ENCODE measurements at regions not wholly inside any gene's neighbourhood (a gene's known extent, or its start where the extent isn't known, plus 50 kb on each side); places are given as distances from the start of the nearest gene placed in this dataset.

DNA sequence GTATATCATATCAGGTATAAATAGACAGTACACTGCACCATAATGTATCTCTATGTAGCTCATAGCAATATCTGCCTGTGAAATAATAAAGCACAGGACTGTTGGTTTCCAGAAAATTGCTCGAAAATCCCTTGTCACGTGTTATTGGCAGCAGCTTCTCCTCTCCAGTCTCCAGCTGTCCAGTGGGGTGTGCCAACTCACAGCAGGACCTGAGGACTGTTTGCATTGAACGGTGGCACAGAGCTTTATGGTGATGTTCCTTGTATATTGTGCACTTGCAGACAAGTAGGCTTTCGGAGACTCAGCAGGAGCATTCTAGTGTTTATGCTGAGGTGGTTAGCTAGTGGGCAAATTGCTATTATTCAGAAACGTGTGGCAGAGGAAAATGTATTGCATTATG lies 182.2 kb upstream of the ATP5MC3 start:
- no peak for ATAC-seq (ENCODE audit: low FRiP score in 2 of 2)
- H3K36me3 ChIP-seq: no peaks in the 10 kb centered on the region
- 67 to 74% methylated on average over 5 of the region's 5 CpGs for WGBS, 2 donors
- H3K27me3 ChIP-seq: no peaks in the 10 kb centered on the region
- H3K9me3 ChIP-seq: no peaks in the 10 kb centered on the region
- no peak overlapping the region for H3K27ac ChIP-seq
- H3K4me3 ChIP-seq: no peak overlapping the region
- H3K4me1 ChIP-seq: no peaks in the 10 kb centered on the region
- no peak for DNase-seq
- TF ChIP-seq EP300 (IDR thresholded peaks at IDR 0.05): no peak
- TF ChIP-seq POLR2AphosphoS5 (IDR thresholded peaks at IDR 0.05): no peak
- TF ChIP-seq POLR2A (IDR thresholded peaks at IDR 0.05): no peak
- no peak for TF ChIP-seq CTCF (IDR thresholded peaks at IDR 0.05)

DNA sequence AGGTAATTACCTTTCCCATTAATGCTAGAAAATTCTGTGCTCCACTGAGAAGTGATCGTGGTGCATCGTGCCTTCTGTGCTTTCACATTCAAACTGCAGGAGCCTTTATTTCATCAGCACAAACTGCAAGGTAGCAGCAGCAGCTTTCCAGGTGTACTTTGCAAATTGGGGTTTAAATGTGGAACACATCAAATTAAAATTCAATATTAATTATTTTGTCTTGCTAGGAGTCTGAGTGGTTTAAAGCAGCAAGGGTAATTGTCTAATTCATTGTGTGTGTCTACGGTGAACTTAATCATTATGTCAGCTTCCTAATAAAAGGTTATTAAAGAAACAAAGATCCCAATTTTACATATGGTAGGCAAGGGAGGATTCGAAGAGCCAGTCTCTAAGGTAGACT lies 180.8 kb upstream of the ATP5MC3 start:
- Histone ChIP-seq H3K4me1 (no peaks in the 10 kb centered on the region), H3K36me3 (no peaks in the 10 kb centered on the region), H3K27me3 (no peaks in the 10 kb centered on the region), H3K27ac (no peak overlapping the region), H3K4me3 (no peak overlapping the region), H3K9me3 (no peaks in the 10 kb centered on the region)
- 90 to 96% methylated on average over 4 of the region's 4 CpGs for whole genome bisulfite sequencing, 2 donors
- ATAC-seq (ENCODE audit: low FRiP score in 2 of 2): no peak
- TF ChIP-seq EP300 (IDR thresholded peaks at IDR 0.05) (no peak), POLR2A (IDR thresholded peaks at IDR 0.05) (no peak), CTCF (IDR thresholded peaks at IDR 0.05) (no peak), POLR2AphosphoS5 (IDR thresholded peaks at IDR 0.05) (no peak)
- no peak for DNase-seq

GRCh38 chr2:175359710-175360109 lies 178.2 kb upstream of the ATP5MC3 start:
- Histone ChIP-seq H3K27ac (no peak overlapping the region), H3K4me1 (no peaks in the 10 kb centered on the region), H3K36me3 (no peaks in the 10 kb centered on the region), H3K9me3 (no peaks in the 10 kb centered on the region), H3K27me3 (no peaks in the 10 kb centered on the region), H3K4me3 (no peak overlapping the region)
- TF ChIP-seq POLR2A (IDR thresholded peaks at IDR 0.05) (no peak), POLR2AphosphoS5 (IDR thresholded peaks at IDR 0.05) (no peak), CTCF (IDR thresholded peaks at IDR 0.05) (no peak), EP300 (IDR thresholded peaks at IDR 0.05) (no peak)
- WGBS, 2 donors: 80 to 83% methylated on average over 3 of the region's 3 CpGs
- ATAC-seq (ENCODE audit: low FRiP score in 2 of 2) (no peak), DNase-seq (no peak)

DNA sequence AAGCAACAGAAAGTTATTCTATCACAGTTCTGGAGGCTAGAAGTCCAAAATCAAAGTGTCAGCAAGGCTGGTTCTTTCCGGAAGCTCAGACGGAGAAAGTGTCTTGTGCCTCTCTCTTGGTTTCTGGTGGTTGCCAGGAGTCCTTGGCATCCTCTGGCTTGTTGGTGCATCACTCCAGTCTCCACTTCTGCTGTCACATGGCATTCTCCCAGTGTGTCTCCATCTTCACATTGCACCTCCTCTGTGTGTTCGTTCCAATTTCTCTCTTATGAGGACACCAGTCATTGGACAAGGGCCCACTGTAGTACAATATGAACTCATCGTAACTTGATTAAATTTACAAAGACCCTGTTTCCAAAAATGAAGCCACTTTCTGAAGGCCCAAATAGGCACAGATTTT lies 175.4 kb upstream of the ATP5MC3 start:
- TF ChIP-seq POLR2AphosphoS5 (IDR thresholded peaks at IDR 0.05) (no peak), POLR2A (IDR thresholded peaks at IDR 0.05) (no peak), CTCF (IDR thresholded peaks at IDR 0.05) (no peak), EP300 (IDR thresholded peaks at IDR 0.05) (no peak)

GRCh38 chr2:175355246-175355645 lies 173.7 kb upstream of the ATP5MC3 start:
- H3K36me3 ChIP-seq: no peaks in the 10 kb centered on the region
- TF ChIP-seq POLR2A (IDR thresholded peaks at IDR 0.05) (no peak), CTCF (IDR thresholded peaks at IDR 0.05) (no peak), EP300 (IDR thresholded peaks at IDR 0.05) (no peak), POLR2AphosphoS5 (IDR thresholded peaks at IDR 0.05) (no peak)
- no peaks in the 10 kb centered on the region for H3K4me1 ChIP-seq
- H3K9me3 ChIP-seq: no peaks in the 10 kb centered on the region
- ATAC-seq (ENCODE audit: low FRiP score in 2 of 2): no peak
- no peak for DNase-seq
- WGBS, 2 donors: 92 to 100% methylated on average over 3 of the region's 3 CpGs
- H3K27ac ChIP-seq: no peak overlapping the region
- no peaks in the 10 kb centered on the region for H3K27me3 ChIP-seq
- no peak overlapping the region for H3K4me3 ChIP-seq

More for the DNA sequence above, 175.4 kb upstream of the ATP5MC3 start:
- H3K27ac ChIP-seq: no peak overlapping the region
- H3K4me1 ChIP-seq: no peaks in the 10 kb centered on the region
- no peak overlapping the region for H3K4me3 ChIP-seq
- H3K36me3 ChIP-seq: no peaks in the 10 kb centered on the region
- DNase-seq: no peak
- no peaks in the 10 kb centered on the region for H3K27me3 ChIP-seq
- no peaks in the 10 kb centered on the region for H3K9me3 ChIP-seq
- no peak for ATAC-seq (ENCODE audit: low FRiP score in 2 of 2)
- WGBS, 2 donors: 92 to 95% methylated on average over 4 of the region's 4 CpGs
